EL (cell line): ENCODE measurements at regions not wholly inside any gene's neighbourhood (a gene's known extent, or its start where the extent isn't known, plus 50 kb on each side); places are given as distances from the start of the nearest gene placed in this dataset.

Experiments
- DNase-seq: peaks from one replicate; pipeline ENCODE4 v3.0.0-alpha.2; 2016

GRCh38 chr1:208552928-208553327, 308.7 kb upstream of the PLXNA2 start:
- peak; percentile 29 for DNase-seq

GRCh38 chr1:208556461-208556860, 312.3 kb upstream of the PLXNA2 start:
- no peak for DNase-seq

- DNase-seq, result no peak
These were observed 313.0 kb upstream of the PLXNA2 start for GRCh38 chr1:208557046-208557722.

- no peak for DNase-seq
These were observed 313.5 kb upstream of the PLXNA2 start for GRCh38 chr1:208557723-208558094.

GRCh38 chr1:208559597-208560329, 315.6 kb upstream of the PLXNA2 start:
- DNase-seq, result peak; percentile 15

GRCh38 chr1:208562151-208562960, 318.2 kb upstream of the PLXNA2 start:
- DNase-seq, result peak; percentile 57

- no peak for DNase-seq
These were observed 320.3 kb upstream of the PLXNA2 start for GRCh38 chr1:208564466-208564865.

- DNase-seq, result no peak
These were observed 321.7 kb upstream of the PLXNA2 start for GRCh38 chr1:208565756-208566440.

- no peak for DNase-seq
These were observed 325.0 kb upstream of the PLXNA2 start for GRCh38 chr1:208569181-208569580.

- DNase-seq, result no peak
These were observed 326.2 kb upstream of the PLXNA2 start for GRCh38 chr1:208570362-208570761.

GRCh38 chr1:208576425-208576824, 332.2 kb upstream of the PLXNA2 start:
- no peak for DNase-seq

- peak; percentile 40 for DNase-seq
These were observed 333.3 kb upstream of the PLXNA2 start for GRCh38 chr1:208577381-208577905.

GRCh38 chr1:208581209-208581608, 337.0 kb upstream of the PLXNA2 start:
- peak; percentile 33 for DNase-seq

GRCh38 chr1:208581667-208582066, 337.5 kb upstream of the PLXNA2 start:
- no peak for DNase-seq

- DNase-seq, result no peak
These were observed 340.1 kb upstream of the PLXNA2 start for GRCh38 chr1:208584167-208584755.

GRCh38 chr1:208587110-208587509, 342.9 kb upstream of the PLXNA2 start:
- no peak for DNase-seq

GRCh38 chr1:208593306-208594006, 349.3 kb upstream of the PLXNA2 start:
- no peak for DNase-seq

GRCh38 chr1:208595236-208595635, 351.1 kb upstream of the PLXNA2 start:
- DNase-seq, result no peak

- DNase-seq, result peak; percentile 82
These were observed 351.6 kb upstream of the PLXNA2 start for GRCh38 chr1:208595745-208596144.

- no peak for DNase-seq
These were observed 353.4 kb upstream of the PLXNA2 start for GRCh38 chr1:208597571-208597970.

GRCh38 chr1:208598021-208598420, 353.8 kb upstream of the PLXNA2 start:
- no peak for DNase-seq

GRCh38 chr1:208599063-208599462, 354.9 kb upstream of the PLXNA2 start:
- DNase-seq, result no peak
